Spleen (tissue), 11 donors: ENCODE measurements at regions not wholly inside any gene's neighbourhood (a gene's known extent, or its start where the extent isn't known, plus 50 kb on each side); places are given as distances from the start of the nearest gene placed in this dataset.

ENCODE experiments used
- DNase-seq: peaks from one replicate; pipeline ENCODE4 v3.0.0-alpha.2; 2020
- H3K27ac ChIP-seq, 8 donors: fragments of 200-600 bp; sonication (generic) in 7 of 8; 1 replicate in 4 of 8; 2 replicates in 4 of 8; pipeline versions ENCODE4 v1.5.0 to v1.8.0; 2016 to 2021; ENCODE audit warnings: inconsistent platforms in 4 of 8, mild to moderate bottlenecking in 4 of 8, moderate library complexity in 1 of 8
- H3K27me3 ChIP-seq, 7 donors: fragments of 200-600 bp; sonication (generic) in 6 of 7; replicated peaks in 1 of 7; 1 replicate in 4 of 7; 2 replicates in 3 of 7; pipeline versions ENCODE4 v1.5.0 to v1.8.0; 2016 to 2021; ENCODE audit warnings: inconsistent platforms in 3 of 7, mild to moderate bottlenecking in 1 of 7
- H3K36me3 ChIP-seq, 6 donors: fragments of 200-600 bp; sonication (generic) in 5 of 6; 1 replicate in 4 of 6; 2 replicates in 2 of 6; pipeline versions ENCODE4 v1.5.0 to v1.8.0; 2016 to 2021; ENCODE audit warnings: inconsistent platforms in 2 of 6
- H3K4me1 ChIP-seq, 6 donors: fragments of 200-600 bp; sonication (generic) in 5 of 6; 1 replicate in 3 of 6; 2 replicates in 3 of 6; pipeline versions ENCODE4 v1.5.0 to v1.8.0; 2016 to 2021; ENCODE audit warnings: inconsistent platforms in 3 of 6
- H3K4me3 ChIP-seq, 8 donors: fragments of 200-600 bp; sonication (generic) in 7 of 8; 1 replicate in 4 of 8; 2 replicates in 4 of 8; pipeline versions ENCODE4 v1.5.0 to v1.8.0; 2016 to 2021; ENCODE audit warnings: inconsistent platforms in 4 of 8, mild to moderate bottlenecking in 4 of 8, moderate library complexity in 2 of 8
- H3K9me3 ChIP-seq, 8 donors: fragments of 200-600 bp; sonication (generic) in 7 of 8; 1 replicate in 4 of 8; 2 replicates in 4 of 8; pipeline versions ENCODE4 v1.5.0 to v1.8.0; 2016 to 2021; ENCODE audit warnings: inconsistent platforms in 4 of 8
- CTCF ChIP-seq, 11 experiments: fragments of 200-600 bp in 7 of 11; fragments of 450-650 bp in 4 of 11; sonication (generic) in 4 of 11; IDR thresholded peaks in 8 of 11; conservative IDR thresholded peaks in 3 of 11; 1 replicate in 7 of 11; 2 replicates in 4 of 11; pipeline versions ENCODE4 v1.4.0 to v1.8.0; 2016 to 2021; ENCODE audit warnings: antibody characterized with exemption in 11 of 11, inconsistent platforms in 4 of 11, mild to moderate bottlenecking in 1 of 11
- POLR2A ChIP-seq, 3 donors: fragments of 450-650 bp; IDR thresholded peaks; one replicate each; pipeline ENCODE4 v1.5.1; 2017; ENCODE audit warnings: antibody characterized with exemption in 3 of 3, mild to moderate bottlenecking in 1 of 3
- POLR2AphosphoS5 ChIP-seq, 3 donors: sonication (generic); formaldehyde crosslinking; IDR thresholded peaks; one replicate each; pipeline ENCODE4 v1.5.1; 2017; ENCODE audit warnings: antibody characterized with exemption in 3 of 3
- WGBS, 5 donors: extraction: QIAGEN DNeasy Blood & Tissue Kit in 3 of 5; methylation state at CpG; one replicate each; pipeline versions ENCODE4 v1.1.5 to v1.1.7; 2013 to 2018; 5-methylcytosine and 5-hydroxymethylcytosine counted together
- intact Hi-C: fragments of 100-400 bp; cut with DNase I; formaldehyde crosslinking; loops from one replicate; pipeline ENCODE4 v1.15.0; 2023; ENCODE audit warnings: low total_unique reads
- donor health status: healthy with polysubstance abuse.
- donor health status: DM: no; HTN: no; CAD: no; lungs with moderate emphysema.
- donor health status: DM: no; HTN: no; CAD: no.
- donor health status: Bipolar disorder and iron deficiency.
- donor health status: healthy.
- donor health status: DM: no; HTN: no; CAD: no.
- donor health status: DM: yes; HTN: yes; CAD: no.

- intact Hi-C loops: no loop called here
- TF ChIP-seq POLR2AphosphoS5 (IDR thresholded peaks at IDR 0.05): no peak
- no peak for TF ChIP-seq CTCF (IDR thresholded peaks at IDR 0.05 in 8 of 11, conservative IDR thresholded peaks at IDR 0.05 in 3 of 11)
- TF ChIP-seq POLR2A (IDR thresholded peaks at IDR 0.05): no peak
- Histone ChIP-seq H3K4me1 (no peaks in the 10 kb centered on the region), H3K4me3 (no peak overlapping the region), H3K36me3 (no peaks in the 10 kb centered on the region), H3K9me3 (peaks cover 0 to 9% (median 0%) of the 10 kb centered on the region in 8 donors), H3K27ac (no peak overlapping the region), H3K27me3 (peaks cover 0 to 34% (median 4%) of the 10 kb centered on the region in 7 donors)
- DNase-seq: no peak
- 62 to 80% (median 72%) methylated on average over 2 of the region's 2 CpGs for WGBS, 5 donors
Measured at GRCh38 chr2:118255301-118255700, 167.0 kb downstream of the INSIG2 start.

- Histone ChIP-seq H3K27ac (no peak overlapping the region), H3K36me3 (no peaks in the 10 kb centered on the region), H3K9me3 (peaks cover 0 to 6% (median 0%) of the 10 kb centered on the region in 8 donors), H3K27me3 (peaks cover 0 to 37% (median 0%) of the 10 kb centered on the region in 7 donors), H3K4me1 (no peaks in the 10 kb centered on the region), H3K4me3 (no peak overlapping the region)
- TF ChIP-seq POLR2A (IDR thresholded peaks at IDR 0.05) (no peak), CTCF (IDR thresholded peaks at IDR 0.05 in 8 of 11, conservative IDR thresholded peaks at IDR 0.05 in 3 of 11) (no peak), POLR2AphosphoS5 (IDR thresholded peaks at IDR 0.05) (no peak)
- WGBS, 5 donors: 66 to 88% (median 84%) methylated on average over 2 of the region's 2 CpGs
- no peak for DNase-seq
- intact Hi-C loops: no loop called here
Measured at GRCh38 chr2:118254116-118254515, 165.8 kb downstream of the INSIG2 start.

GRCh38 chr2:118251427-118251826 is 163.2 kb downstream of the INSIG2 start:
- DNase-seq: no peak
- Histone ChIP-seq H3K27ac (no peak overlapping the region), H3K4me1 (no peaks in the 10 kb centered on the region), H3K27me3 (peaks cover 0 to 23% (median 0%) of the 10 kb centered on the region in 7 donors), H3K9me3 (no peaks in the 10 kb centered on the region), H3K36me3 (no peaks in the 10 kb centered on the region), H3K4me3 (no peak overlapping the region)
- TF ChIP-seq POLR2AphosphoS5 (IDR thresholded peaks at IDR 0.05): no peak
- no peak for TF ChIP-seq POLR2A (IDR thresholded peaks at IDR 0.05)
- intact Hi-C loops: no loop called here
- WGBS, 5 donors: 68 to 95% (median 83%) methylated on average over 3 of the region's 3 CpGs

- no peak for TF ChIP-seq POLR2A (IDR thresholded peaks at IDR 0.05)
- no peak for TF ChIP-seq POLR2AphosphoS5 (IDR thresholded peaks at IDR 0.05)
- no peak overlapping the region for H3K27ac ChIP-seq
- H3K27me3 ChIP-seq: peaks cover 0 to 22% (median 0%) of the 10 kb centered on the region in 7 donors
- H3K4me1 ChIP-seq: no peaks in the 10 kb centered on the region
- no peaks in the 10 kb centered on the region for H3K36me3 ChIP-seq
- H3K9me3 ChIP-seq: no peaks in the 10 kb centered on the region
- DNase-seq: no peak
- H3K4me3 ChIP-seq: no peak overlapping the region
- WGBS, 5 donors: 66 to 79% (median 75%) methylated on average over 5 of the region's 5 CpGs
- intact Hi-C loops: no loop called here
Measured at GRCh38 chr2:118250463-118250862, 162.2 kb downstream of the INSIG2 start.

GRCh38 chr2:118250001-118250400 is 161.7 kb downstream of the INSIG2 start:
- Histone ChIP-seq H3K27ac (no peak overlapping the region), H3K27me3 (peaks cover 0 to 22% (median 0%) of the 10 kb centered on the region in 7 donors), H3K9me3 (no peaks in the 10 kb centered on the region), H3K4me1 (no peaks in the 10 kb centered on the region), H3K36me3 (no peaks in the 10 kb centered on the region), H3K4me3 (no peak overlapping the region)
- no peak for DNase-seq
- intact Hi-C loops: no loop called here
- no peak for TF ChIP-seq POLR2AphosphoS5 (IDR thresholded peaks at IDR 0.05)
- TF ChIP-seq POLR2A (IDR thresholded peaks at IDR 0.05): no peak
- no peak for TF ChIP-seq CTCF (IDR thresholded peaks at IDR 0.05 in 8 of 11, conservative IDR thresholded peaks at IDR 0.05 in 3 of 11)
- 43 to 68% (median 50%) methylated on average over 4 of the region's 4 CpGs for WGBS, 5 donors
